IMR-90 (cell line): ENCODE measurements at regions not wholly inside any gene's neighbourhood (a gene's known extent, or its start where the extent isn't known, plus 50 kb on each side); places are given as distances from the start of the nearest gene placed in this dataset.
A peak's percentile ranks its signal among the peaks of the same experiment; 100 is the strongest.

ENCODE experiments used
- ATAC-seq: fragments of 200-7000 bp; cut with Tn5 transposase; 2 replicates; pipeline ENCODE4 v1.9.1; 2020; ENCODE audit warnings: low read depth, mild to moderate bottlenecking, moderate library complexity
- BruUV-seq: library from RNA; stranded (reverse); fragments of 400-500 nt; replicated peaks from 2 replicates; lab custom pipeline; 2021; lab: Mats Ljungman, UMichigan
- CTCF ChIA-PET: fragments of 300-600 bp; formaldehyde crosslinking; extraction: SDS; loops from one replicate; lab custom pipeline; 2021; ENCODE audit warnings: antibody characterized with exemption; lab: Yijun Ruan, JAX
- POLR2A ChIA-PET: fragments of 300-600 bp; sonication (Branson Sonifier 250); formaldehyde crosslinking; loops from one replicate; lab custom pipeline; 2022; ENCODE audit warnings: antibody characterized with exemption; ENCODE audit not compliant: unreplicated experiment; lab: Charles Lee
- DNase-seq: peaks from one replicate; pipeline ENCODE4 v3.0.0; 2013
- H2AFZ ChIP-seq: replicated peaks from 2 replicates; pipeline ENCODE3; 2013; ENCODE audit warnings: low read length, mild to moderate bottlenecking; ENCODE audit not compliant: poor library complexity
- H2AK5ac ChIP-seq: 2 replicates; pipeline ENCODE4 v1.6.1; 2013; ENCODE audit warnings: low read depth, low read length, inconsistent platforms
- H2AK9ac ChIP-seq: replicated peaks from 2 replicates; pipeline ENCODE3; 2013; ENCODE audit warnings: mild to moderate bottlenecking, low read depth, low read length, moderate library complexity; ENCODE audit not compliant: poor library complexity
- H2BK120ac ChIP-seq: 2 replicates; pipeline ENCODE4 v1.6.1; 2013; ENCODE audit warnings: low read depth, low read length, inconsistent platforms
- H2BK15ac ChIP-seq: 3 replicates; pipeline ENCODE4 v1.6.1; 2013; ENCODE audit warnings: low read depth, low read length, inconsistent platforms
- H2BK20ac ChIP-seq: 2 replicates; pipeline ENCODE4 v1.6.1; 2013; ENCODE audit warnings: low read depth, mild to moderate bottlenecking, inconsistent platforms, low read length, moderate library complexity
- H2BK5ac ChIP-seq: 2 replicates; pipeline ENCODE4 v1.6.1; 2013; ENCODE audit warnings: mild to moderate bottlenecking, low read depth, low read length, inconsistent platforms; ENCODE audit not compliant: poor library complexity, severe bottlenecking
- H3K14ac ChIP-seq: replicated peaks from 2 replicates; pipeline ENCODE4 v1.6.1; 2013; ENCODE audit warnings: low read depth, low read length, inconsistent platforms
- H3K18ac ChIP-seq: 2 replicates; pipeline ENCODE4 v1.6.1; 2013; ENCODE audit warnings: low read depth, low read length, control low read depth
- H3K23ac ChIP-seq: 2 replicates; pipeline ENCODE4 v1.6.1; 2013; ENCODE audit warnings: low read depth, low read length, inconsistent platforms
- H3K27ac ChIP-seq: 2 replicates; pipeline ENCODE4 v1.5.1; 2013; ENCODE audit warnings: mild to moderate bottlenecking, control low read depth, low read length; ENCODE audit not compliant: insufficient read depth
- H3K27me3 ChIP-seq: 2 replicates; pipeline ENCODE4 v1.6.1; 2013; ENCODE audit warnings: low read length; ENCODE audit not compliant: control insufficient read depth, insufficient read depth
- H3K36me3 ChIP-seq: 2 replicates; pipeline ENCODE4 v1.6.1; 2013; ENCODE audit warnings: low read length, mixed read lengths; ENCODE audit not compliant: control insufficient read depth, insufficient read depth
- H3K4ac ChIP-seq: 2 replicates; pipeline ENCODE4 v1.6.1; 2013; ENCODE audit warnings: low read depth, low read length, inconsistent platforms
- H3K4me1 ChIP-seq: 2 replicates; pipeline ENCODE4 v1.6.1; 2013; ENCODE audit warnings: low read length, mixed read lengths; ENCODE audit not compliant: control insufficient read depth, insufficient read depth
- H3K4me2 ChIP-seq: 2 replicates; pipeline ENCODE4 v1.6.1; 2013; ENCODE audit warnings: low read depth, mild to moderate bottlenecking, control low read depth, low read length, moderate library complexity
- H3K4me3 ChIP-seq: 2 replicates; pipeline ENCODE4 v1.5.1; 2013; ENCODE audit warnings: low read depth, mild to moderate bottlenecking, control low read depth, low read length, moderate library complexity; ENCODE audit not compliant: insufficient read depth
- H3K56ac ChIP-seq: 2 replicates; pipeline ENCODE4 v1.6.1; 2013; ENCODE audit warnings: low read length, inconsistent platforms; ENCODE audit not compliant: insufficient read depth; ENCODE audit errors: extremely low read depth
- H3K79me1 ChIP-seq, 2 experiments: 2 replicates each; pipeline ENCODE4 v1.6.1; 2013; ENCODE audit warnings: low read length in 2 of 2, inconsistent platforms in 1 of 2, low read depth in 1 of 2
- H3K9ac ChIP-seq: 2 replicates; pipeline ENCODE4 v1.6.1; 2013; ENCODE audit warnings: low read depth, low read length, control low read depth
- H3K9me1 ChIP-seq: 2 replicates; pipeline ENCODE4 v1.6.1; 2013; ENCODE audit warnings: low read length, inconsistent platforms; ENCODE audit not compliant: insufficient read depth
- H3K9me3 ChIP-seq: 2 replicates; pipeline ENCODE4 v1.6.1; 2013; ENCODE audit warnings: low read length; ENCODE audit not compliant: control insufficient read depth, insufficient read depth
- H4K20me1 ChIP-seq: 2 replicates; pipeline ENCODE4 v1.6.1; 2013; ENCODE audit warnings: low read length, inconsistent platforms; ENCODE audit not compliant: insufficient read depth
- H4K5ac ChIP-seq: 2 replicates; pipeline ENCODE4 v1.6.1; 2013; ENCODE audit warnings: mild to moderate bottlenecking, low read depth, low read length, control low read depth
- H4K8ac ChIP-seq, 2 experiments: 2 replicates each; pipeline ENCODE4 v1.6.1; 2013; ENCODE audit warnings: low read depth in 2 of 2, low read length in 2 of 2, control low read depth in 1 of 2, inconsistent platforms in 1 of 2
- H4K91ac ChIP-seq: 2 replicates; pipeline ENCODE4 v1.6.1; 2013; ENCODE audit warnings: low read depth, low read length, inconsistent platforms; ENCODE audit not compliant: insufficient read depth
- BHLHE40 ChIP-seq: fragments of 150-350 bp; IDR thresholded peaks from 2 replicates; pipeline ENCODE4 v1.6.1; 2016; ENCODE audit warnings: mild to moderate bottlenecking, low read depth, low read length
- CEBPB ChIP-seq: IDR thresholded peaks from 2 replicates; pipeline ENCODE4 v1.6.1; 2012; ENCODE audit warnings: low read depth, low read length, improper control_type of control experiment
- CHD1 ChIP-seq: IDR thresholded peaks from 2 replicates; pipeline ENCODE4 v1.6.1; 2012; ENCODE audit warnings: low read depth, low read length, improper control_type of control experiment
- FOS ChIP-seq: fragments of 150-350 bp; IDR thresholded peaks from 2 replicates; pipeline ENCODE4 v1.6.1; 2016; ENCODE audit warnings: low read depth, low read length
- MAFK ChIP-seq: IDR thresholded peaks from 2 replicates; pipeline ENCODE4 v1.6.1; 2012; ENCODE audit warnings: low read depth, low read length, improper control_type of control experiment
- MAZ ChIP-seq: IDR thresholded peaks from 2 replicates; pipeline ENCODE4 v1.6.1; 2012; ENCODE audit warnings: low read depth, mild to moderate bottlenecking, low read length, improper control_type of control experiment, moderate library complexity, borderline replicate concordance
- MXI1 ChIP-seq: IDR thresholded peaks from 2 replicates; pipeline ENCODE4 v1.6.1; 2012; ENCODE audit warnings: low read depth, mild to moderate bottlenecking, low read length, moderate library complexity, borderline replicate concordance
- NFE2L2 ChIP-seq: fragments of 150-350 bp; IDR thresholded peaks from 2 replicates; pipeline ENCODE4 v1.6.1; 2016; ENCODE audit warnings: low read depth, mild to moderate bottlenecking, low read length
- POLR2A ChIP-seq: IDR thresholded peaks from 2 replicates; pipeline ENCODE4 v1.6.1; 2012; ENCODE audit warnings: mild to moderate bottlenecking, low read depth, low read length
- RAD21 ChIP-seq: IDR thresholded peaks from 2 replicates; pipeline ENCODE4 v1.6.1; 2012; ENCODE audit warnings: low read length, improper control_type of control experiment
- RCOR1 ChIP-seq: IDR thresholded peaks from 2 replicates; pipeline ENCODE4 v1.6.1; 2012; ENCODE audit warnings: mild to moderate bottlenecking, low read length, improper control_type of control experiment; ENCODE audit not compliant: insufficient replicate concordance
- RFX5 ChIP-seq: IDR thresholded peaks from 2 replicates; pipeline ENCODE4 v1.8.0; 2012; ENCODE audit warnings: low read depth, mild to moderate bottlenecking, low read length, moderate library complexity
- SMC3 ChIP-seq: fragments of 150-350 bp; IDR thresholded peaks from 2 replicates; pipeline ENCODE4 v1.6.1; 2016; ENCODE audit warnings: low read depth, mild to moderate bottlenecking, antibody characterized with exemption, low read length, moderate library complexity
- WGBS, 2 experiments: methylation state at CpG; one replicate each; pipeline versions ENCODE4 v1.1.5 to v1.1.7; 2013; ENCODE audit warnings: missing lambda C conversion rate in 2 of 2; ENCODE audit not compliant: insufficient read length in 1 of 2; ENCODE audit errors: extremely low coverage in 2 of 2; 5-methylcytosine and 5-hydroxymethylcytosine counted together
- dilution Hi-C: fragments of 300-500 bp; cut with HindIII; formaldehyde crosslinking; loops from one replicate; pipeline ENCODE4 v1.14.3; 2018; ENCODE audit warnings: low sequenced_read_pairs; ENCODE audit not compliant: unreplicated experiment
- in situ Hi-C: fragments of 300-500 bp; cut with MboI; formaldehyde crosslinking; loops from 3 replicates; pipeline ENCODE4 v1.14.3; 2019; ENCODE audit warnings: low sequenced_read_pairs, inconsistent platforms, mixed read lengths
- intact Hi-C: fragments of 100-400 bp; cut with micrococcal nuclease; formaldehyde crosslinking; loops from 2 replicates; pipeline ENCODE4 v1.10.0; 2022
- TF ChIP-seq, protein P1 (sequence below): fragments of 150-350 bp; IDR thresholded peaks from 2 replicates; pipeline ENCODE4 v1.6.1; 2017; ENCODE audit warnings: mild to moderate bottlenecking, antibody characterized with exemption, low read length, low read depth
- TF ChIP-seq, protein P2 (sequence below): conservative IDR thresholded peaks from 2 replicates; pipeline ENCODE4 v1.5.1; 2012; ENCODE audit warnings: mild to moderate bottlenecking, low read depth, low read length, improper control_type of control experiment
- TF ChIP-seq, protein P3 (sequence below): fragments of 150-350 bp; IDR thresholded peaks from 2 replicates; pipeline ENCODE4 v1.6.1; 2016; ENCODE audit warnings: low read depth, mild to moderate bottlenecking, low read length, moderate library complexity, borderline replicate concordance

DNA sequence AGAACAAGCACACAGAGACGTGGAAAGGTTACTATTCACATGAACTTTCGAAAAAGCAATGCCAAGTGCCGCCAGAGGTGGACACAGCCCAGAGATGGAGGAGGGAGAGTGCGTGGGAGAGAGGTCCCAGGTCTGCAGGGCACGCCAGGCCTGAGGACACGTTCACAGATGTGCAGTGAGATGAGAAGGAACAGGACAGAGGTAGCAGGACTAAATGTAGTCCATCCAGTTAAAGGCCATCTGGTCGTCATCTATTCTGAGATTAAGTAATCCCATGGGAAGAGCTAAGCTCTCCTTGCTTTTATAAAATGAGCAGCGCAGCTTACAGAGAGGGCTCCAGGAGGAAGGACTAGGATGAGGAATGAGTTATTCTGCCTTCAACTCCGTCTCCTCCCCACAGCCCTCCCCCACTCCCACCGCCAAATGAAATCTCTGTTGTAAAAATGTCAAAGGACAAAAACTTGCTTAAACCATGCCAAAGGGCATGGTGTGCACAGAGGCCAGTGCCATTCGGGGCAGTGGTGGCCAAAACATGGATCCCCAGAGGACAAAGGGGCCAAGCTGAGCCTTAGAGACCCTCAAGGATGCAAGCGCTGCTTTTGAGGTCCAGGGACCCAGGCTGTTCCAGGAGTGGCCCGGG is 85.4 kb upstream of the SLC25A33 start:
- Histone ChIP-seq H2AK9ac (no peak overlapping the region), H2BK20ac (0 out of 2 replicates have a peak overlapping the region, but pooled peaks have one; percentile 25), H3K4me3 (no peak overlapping the region), H3K14ac (no peak overlapping the region), H2AFZ (peak overlapping the region; percentile 32), H3K23ac (no peak overlapping the region), H4K5ac (no peak overlapping the region), H3K56ac (no peak overlapping the region), H4K91ac (no peak overlapping the region), H3K4me1 (peaks cover 5% of the 10 kb centered on the region), H2BK15ac (no peak overlapping the region), H4K20me1 (peaks cover 3% of the 10 kb centered on the region; the same call in 1 of the 2 replicates), H2AK5ac (0 out of 2 replicates have a peak overlapping the region, but pooled peaks have one; percentile 38), H2BK120ac (no peak overlapping the region), H4K8ac (no peak overlapping the region), H3K9ac (no peak overlapping the region), H3K4me2 (no peak overlapping the region), H3K18ac (no peak overlapping the region), H3K27me3 (no peaks in the 10 kb centered on the region), H3K4ac (no peak overlapping the region), H3K36me3 (no peaks in the 10 kb centered on the region), H2BK5ac (no peak overlapping the region), H3K79me1 (no peaks in the 10 kb centered on the region), H3K9me1 (peaks cover 11% of the 10 kb centered on the region; the same call in 1 of the 2 replicates), H3K27ac (no peak overlapping the region), H3K9me3 (no peaks in the 10 kb centered on the region)
- WGBS, 2 experiments = 80% methylated on average over 7 of the region's 13 CpGs; no CpG with 5 or more reads in 1 of the 2 experiments
- intact Hi-C loops = no loop called here
- dilution Hi-C loops = no loop called here
- POLR2A ChIA-PET = interaction anchor here (0.6 kb wide), 1 partner anchor 75 kb away, joined by 4 read pairs; no protein-coding TSS in a partner anchor
- TF ChIP-seq, protein P1, sequence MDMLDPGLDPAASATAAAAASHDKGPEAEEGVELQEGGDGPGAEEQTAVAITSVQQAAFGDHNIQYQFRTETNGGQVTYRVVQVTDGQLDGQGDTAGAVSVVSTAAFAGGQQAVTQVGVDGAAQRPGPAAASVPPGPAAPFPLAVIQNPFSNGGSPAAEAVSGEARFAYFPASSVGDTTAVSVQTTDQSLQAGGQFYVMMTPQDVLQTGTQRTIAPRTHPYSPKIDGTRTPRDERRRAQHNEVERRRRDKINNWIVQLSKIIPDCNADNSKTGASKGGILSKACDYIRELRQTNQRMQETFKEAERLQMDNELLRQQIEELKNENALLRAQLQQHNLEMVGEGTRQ = no peak
- no peak for TF ChIP-seq RFX5
- no peak for TF ChIP-seq NFE2L2
- no peak for TF ChIP-seq POLR2A
- TF ChIP-seq, protein P2, sequence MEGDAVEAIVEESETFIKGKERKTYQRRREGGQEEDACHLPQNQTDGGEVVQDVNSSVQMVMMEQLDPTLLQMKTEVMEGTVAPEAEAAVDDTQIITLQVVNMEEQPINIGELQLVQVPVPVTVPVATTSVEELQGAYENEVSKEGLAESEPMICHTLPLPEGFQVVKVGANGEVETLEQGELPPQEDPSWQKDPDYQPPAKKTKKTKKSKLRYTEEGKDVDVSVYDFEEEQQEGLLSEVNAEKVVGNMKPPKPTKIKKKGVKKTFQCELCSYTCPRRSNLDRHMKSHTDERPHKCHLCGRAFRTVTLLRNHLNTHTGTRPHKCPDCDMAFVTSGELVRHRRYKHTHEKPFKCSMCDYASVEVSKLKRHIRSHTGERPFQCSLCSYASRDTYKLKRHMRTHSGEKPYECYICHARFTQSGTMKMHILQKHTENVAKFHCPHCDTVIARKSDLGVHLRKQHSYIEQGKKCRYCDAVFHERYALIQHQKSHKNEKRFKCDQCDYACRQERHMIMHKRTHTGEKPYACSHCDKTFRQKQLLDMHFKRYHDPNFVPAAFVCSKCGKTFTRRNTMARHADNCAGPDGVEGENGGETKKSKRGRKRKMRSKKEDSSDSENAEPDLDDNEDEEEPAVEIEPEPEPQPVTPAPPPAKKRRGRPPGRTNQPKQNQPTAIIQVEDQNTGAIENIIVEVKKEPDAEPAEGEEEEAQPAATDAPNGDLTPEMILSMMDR = no peak
- TF ChIP-seq CEBPB = no peak
- TF ChIP-seq MAZ = no peak
- TF ChIP-seq CHD1 = no peak
- TF ChIP-seq RCOR1 = no peak
- no peak for TF ChIP-seq MAFK
- no peak for TF ChIP-seq MXI1
- no peak for TF ChIP-seq BHLHE40
- TF ChIP-seq FOS = no peak
- TF ChIP-seq SMC3 = no peak
- TF ChIP-seq RAD21 = no peak
- TF ChIP-seq, protein P3, sequence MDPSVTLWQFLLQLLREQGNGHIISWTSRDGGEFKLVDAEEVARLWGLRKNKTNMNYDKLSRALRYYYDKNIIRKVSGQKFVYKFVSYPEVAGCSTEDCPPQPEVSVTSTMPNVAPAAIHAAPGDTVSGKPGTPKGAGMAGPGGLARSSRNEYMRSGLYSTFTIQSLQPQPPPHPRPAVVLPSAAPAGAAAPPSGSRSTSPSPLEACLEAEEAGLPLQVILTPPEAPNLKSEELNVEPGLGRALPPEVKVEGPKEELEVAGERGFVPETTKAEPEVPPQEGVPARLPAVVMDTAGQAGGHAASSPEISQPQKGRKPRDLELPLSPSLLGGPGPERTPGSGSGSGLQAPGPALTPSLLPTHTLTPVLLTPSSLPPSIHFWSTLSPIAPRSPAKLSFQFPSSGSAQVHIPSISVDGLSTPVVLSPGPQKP = no peak
- in situ Hi-C loops = loop anchor here (10.0 kb wide), 1 partner anchor 169 kb away; no protein-coding TSS in a partner anchor
- DNase-seq = no peak
- CTCF ChIA-PET = no interaction called here
- ATAC-seq = no peak
- BruUV-seq = no TSS peak
